Liver (tissue), 8 donors: ENCODE measurements at regions not wholly inside any gene's neighbourhood (a gene's known extent, or its start where the extent isn't known, plus 50 kb on each side); places are given as distances from the start of the nearest gene placed in this dataset.

Source experiments
- DNase-seq: peaks from one replicate; pipeline ENCODE4 v3.0.0-alpha.2; 2017; ENCODE audit warnings: low spot score
- H3K27ac ChIP-seq, 2 donors: one replicate each; pipeline ENCODE4 v1.7.0; 2013; ENCODE audit warnings: inconsistent platforms in 2 of 2, low read length in 2 of 2, control low read depth in 1 of 2, low read depth in 1 of 2, mild to moderate bottlenecking in 1 of 2
- H3K27me3 ChIP-seq, 4 donors: one replicate each; pipeline versions ENCODE4 v1.6.1 to v1.7.0; 2013; ENCODE audit warnings: low read length in 3 of 4, inconsistent platforms in 1 of 4, mild to moderate bottlenecking in 1 of 4, moderate library complexity in 1 of 4; ENCODE audit not compliant: control insufficient read depth in 4 of 4, insufficient read depth in 4 of 4
- H3K36me3 ChIP-seq, 4 donors: one replicate each; pipeline versions ENCODE4 v1.6.1 to v1.7.0; 2013; ENCODE audit warnings: low read length in 3 of 4, mild to moderate bottlenecking in 3 of 4, low read depth in 1 of 4, moderate library complexity in 1 of 4; ENCODE audit not compliant: control insufficient read depth in 4 of 4, insufficient read depth in 3 of 4
- H3K4me1 ChIP-seq, 4 donors: one replicate each; pipeline versions ENCODE4 v1.6.1 to v1.7.0; 2013; ENCODE audit warnings: low read length in 3 of 4, mild to moderate bottlenecking in 3 of 4, moderate library complexity in 1 of 4; ENCODE audit not compliant: control insufficient read depth in 4 of 4, insufficient read depth in 4 of 4
- H3K4me3 ChIP-seq, 3 donors: one replicate each; pipeline versions ENCODE4 v1.6.1 to v1.7.0; 2013; ENCODE audit warnings: low read length in 3 of 3, control low read depth in 1 of 3, low read depth in 1 of 3, mild to moderate bottlenecking in 1 of 3
- H3K9ac ChIP-seq, 2 donors: one replicate each; pipeline ENCODE4 v1.7.0; 2013; ENCODE audit warnings: low read length in 2 of 2, mild to moderate bottlenecking in 2 of 2, moderate library complexity in 2 of 2, control low read depth in 1 of 2, low read depth in 1 of 2
- H3K9me3 ChIP-seq, 4 donors: one replicate each; pipeline versions ENCODE4 v1.6.1 to v1.7.0; 2013; ENCODE audit warnings: low read length in 3 of 4; ENCODE audit not compliant: control insufficient read depth in 4 of 4
- ATF3 ChIP-seq: IDR thresholded peaks from 2 replicates; pipeline ENCODE4 v1.6.1; 2016; ENCODE audit warnings: antibody characterized with exemption
- CTCF ChIP-seq: fragments of 150-350 bp; IDR thresholded peaks from 2 replicates; pipeline ENCODE4 v1.5.1; 2017; ENCODE audit warnings: improper control_type of control experiment, low read depth, low read length; ENCODE audit not compliant: missing input control
- EGR1 ChIP-seq, 2 donors: IDR thresholded peaks; 2 replicates each; pipeline ENCODE4 v1.6.1; 2016 to 2018; ENCODE audit warnings: antibody characterized with exemption in 2 of 2, low read depth in 2 of 2
- FOXA1 ChIP-seq: IDR thresholded peaks from 2 replicates; pipeline ENCODE4 v1.6.1; 2016; ENCODE audit warnings: antibody characterized with exemption
- FOXA2 ChIP-seq: IDR thresholded peaks from 2 replicates; pipeline ENCODE4 v1.6.1; 2016; ENCODE audit warnings: antibody characterized with exemption
- GABPA ChIP-seq, 2 donors: IDR thresholded peaks in 1 of 2; conservative IDR thresholded peaks in 1 of 2; 2 replicates each; pipeline ENCODE4 v1.6.1; 2016; ENCODE audit warnings: antibody characterized with exemption in 2 of 2, mild to moderate bottlenecking in 1 of 2, moderate library complexity in 1 of 2
- HNF4A ChIP-seq, 2 donors: conservative IDR thresholded peaks; 2 replicates each; pipeline ENCODE4 v1.6.1; 2016; ENCODE audit warnings: antibody characterized with exemption in 2 of 2, mild to moderate bottlenecking in 2 of 2
- HNF4G ChIP-seq: IDR thresholded peaks from 2 replicates; pipeline ENCODE4 v1.6.1; 2016; ENCODE audit warnings: antibody characterized with exemption
- JUND ChIP-seq, 2 donors: IDR thresholded peaks; 2 replicates each; pipeline ENCODE4 v1.6.1; 2016; ENCODE audit warnings: antibody characterized with exemption in 2 of 2
- MAX ChIP-seq: IDR thresholded peaks from 2 replicates; pipeline ENCODE4 v1.6.1; 2016; ENCODE audit warnings: antibody characterized with exemption
- NR2F2 ChIP-seq: IDR thresholded peaks from 2 replicates; pipeline ENCODE4 v1.6.1; 2016; ENCODE audit warnings: antibody characterized with exemption
- RAD21 ChIP-seq, 2 donors: IDR thresholded peaks; 2 replicates each; pipeline ENCODE4 v1.6.1; 2016; ENCODE audit warnings: antibody characterized with exemption in 2 of 2, mild to moderate bottlenecking in 2 of 2
- REST ChIP-seq: IDR thresholded peaks from 2 replicates; pipeline ENCODE4 v1.6.1; 2016; ENCODE audit warnings: antibody characterized with exemption, mild to moderate bottlenecking
- RXRA ChIP-seq, 2 donors: IDR thresholded peaks; 2 replicates each; pipeline ENCODE4 v1.6.1; 2017 to 2018; ENCODE audit warnings: antibody characterized with exemption in 2 of 2, mild to moderate bottlenecking in 1 of 2
- SP1 ChIP-seq: IDR thresholded peaks from 2 replicates; pipeline ENCODE4 v1.6.1; 2018; ENCODE audit warnings: antibody characterized with exemption, mild to moderate bottlenecking
- TAF1 ChIP-seq: conservative IDR thresholded peaks from 2 replicates; pipeline ENCODE4 v1.6.1; 2016; ENCODE audit warnings: antibody characterized with exemption, mild to moderate bottlenecking
- YY1 ChIP-seq: IDR thresholded peaks from 2 replicates; pipeline ENCODE4 v1.6.1; 2016; ENCODE audit warnings: antibody characterized with exemption, mild to moderate bottlenecking
- ZBTB33 ChIP-seq: IDR thresholded peaks from 2 replicates; pipeline ENCODE4 v1.6.1; 2016; ENCODE audit warnings: antibody characterized with exemption
- WGBS: extraction: QIAGEN DNeasy Blood & Tissue Kit; methylation state at CpG from one replicate; pipeline ENCODE4 v1.1.7; 2013; 5-methylcytosine and 5-hydroxymethylcytosine counted together
- donor health status: healthy.
- donor health status: healthy.
- donor health status: healthy.
- donor health status: healthy.
- donor health status: healthy.

GRCh38 chr9:24738421-24738961 is 192.8 kb upstream of the IZUMO3 start:
- Histone ChIP-seq H3K27ac (no peak overlapping the region), H3K4me1 (no peaks in the 10 kb centered on the region), H3K9me3 (peaks cover 0 to 6% (median 0%) of the 10 kb centered on the region in 4 donors), H3K9ac (no peak overlapping the region), H3K36me3 (no peaks in the 10 kb centered on the region), H3K4me3 (no peak overlapping the region), H3K27me3 (no peaks in the 10 kb centered on the region)
- no peak for DNase-seq
- TF ChIP-seq HNF4A (conservative IDR thresholded peaks at IDR 0.05) (no peak), GABPA (IDR thresholded peaks at IDR 0.05 in 1 of 2, conservative IDR thresholded peaks at IDR 0.05 in 1 of 2) (no peak), FOXA1 (no peak), ZBTB33 (no peak), SP1 (no peak), CTCF (no peak), ATF3 (no peak), TAF1 (no peak), HNF4G (no peak), YY1 (no peak), RXRA (IDR thresholded peaks at IDR 0.05) (no peak), FOXA2 (no peak), MAX (no peak), EGR1 (IDR thresholded peaks at IDR 0.05; ENCODE audit: low read depth in 2 of 2) (no peak), REST (no peak), NR2F2 (no peak), JUND (IDR thresholded peaks at IDR 0.05) (no peak), RAD21 (IDR thresholded peaks at IDR 0.05) (no peak)
- 88% methylated on average over 29 of the region's 29 CpGs for WGBS
